Medulla oblongata (tissue), 1 donor: ENCODE measurements at regions not wholly inside any gene's neighbourhood (a gene's known extent, or its start where the extent isn't known, plus 50 kb on each side); places are given as distances from the start of the nearest gene placed in this dataset.
"Not testable (repeated sequence)": the region's sequence is repeated elsewhere in the genome, so short reads cannot be mapped to it uniquely, and the experiment has no call there.

Source experiments
- DNase-seq: peaks from one replicate; pipeline ENCODE4 v3.0.0-alpha.2; 2015; ENCODE audit errors: extremely low spot score

GRCh38 chr1:64361974-64362373, 108.0 kb upstream of the CACHD1 start:
- no peak for DNase-seq

GRCh38 chr1:64363111-64363510, 106.8 kb upstream of the CACHD1 start:
- peak; percentile 19 for DNase-seq

- DNase-seq: peak; percentile 70
Observed at GRCh38 chr1:64363616-64364015, 106.3 kb upstream of the CACHD1 start.

GRCh38 chr1:64366821-64367220, 103.1 kb upstream of the CACHD1 start:
- DNase-seq: no peak

- DNase-seq: no peak
Observed at GRCh38 chr1:64368344-64368743, 101.6 kb upstream of the CACHD1 start.

GRCh38 chr1:64378826-64379225, 91.1 kb upstream of the CACHD1 start:
- DNase-seq: no peak

GRCh38 chr1:64387389-64388285, 82.3 kb upstream of the CACHD1 start:
- no peak for DNase-seq

- no peak for DNase-seq
Observed at GRCh38 chr1:64388336-64388735, 81.6 kb upstream of the CACHD1 start.

GRCh38 chr1:64392109-64392508, 77.8 kb upstream of the CACHD1 start:
- DNase-seq: no peak

GRCh38 chr1:64393790-64394189, 76.1 kb upstream of the CACHD1 start:
- DNase-seq: no peak

- DNase-seq: no peak
Observed at GRCh38 chr1:64396817-64397216, 73.1 kb upstream of the CACHD1 start.

- DNase-seq: no peak
Observed at GRCh38 chr1:64397541-64397940, 72.4 kb upstream of the CACHD1 start.

- no peak for DNase-seq
Observed at GRCh38 chr1:64398936-64399335, 71.0 kb upstream of the CACHD1 start.

GRCh38 chr1:64401285-64401684, 68.6 kb upstream of the CACHD1 start:
- no peak for DNase-seq

GRCh38 chr1:64403331-64403730, 66.6 kb upstream of the CACHD1 start:
- DNase-seq: no peak

GRCh38 chr1:64404202-64404601, 65.7 kb upstream of the CACHD1 start:
- no peak for DNase-seq

- no peak for DNase-seq
Observed at GRCh38 chr1:64405833-64406232, 64.1 kb upstream of the CACHD1 start.

- DNase-seq: no peak
Observed at GRCh38 chr1:64410217-64410616, 59.7 kb upstream of the CACHD1 start.

- DNase-seq: not testable (repeated sequence)
Observed at GRCh38 chr1:64414855-64415546, 54.9 kb upstream of the CACHD1 start.

GRCh38 chr1:64417803-64418202, 52.1 kb upstream of the CACHD1 start:
- no peak for DNase-seq
